OCI-M1 (cell line): ENCODE measurements at regions not wholly inside any gene's neighbourhood (a gene's known extent, or its start where the extent isn't known, plus 50 kb on each side); places are given as distances from the start of the nearest gene placed in this dataset.
"Not testable (repeated sequence)": the region's sequence is repeated elsewhere in the genome, so short reads cannot be mapped to it uniquely, and the experiment has no call there.

Experiments
- DNase-seq: peaks from one replicate; lab custom pipeline; 2025; lab: John Stamatoyannopoulos, UW

DNA sequence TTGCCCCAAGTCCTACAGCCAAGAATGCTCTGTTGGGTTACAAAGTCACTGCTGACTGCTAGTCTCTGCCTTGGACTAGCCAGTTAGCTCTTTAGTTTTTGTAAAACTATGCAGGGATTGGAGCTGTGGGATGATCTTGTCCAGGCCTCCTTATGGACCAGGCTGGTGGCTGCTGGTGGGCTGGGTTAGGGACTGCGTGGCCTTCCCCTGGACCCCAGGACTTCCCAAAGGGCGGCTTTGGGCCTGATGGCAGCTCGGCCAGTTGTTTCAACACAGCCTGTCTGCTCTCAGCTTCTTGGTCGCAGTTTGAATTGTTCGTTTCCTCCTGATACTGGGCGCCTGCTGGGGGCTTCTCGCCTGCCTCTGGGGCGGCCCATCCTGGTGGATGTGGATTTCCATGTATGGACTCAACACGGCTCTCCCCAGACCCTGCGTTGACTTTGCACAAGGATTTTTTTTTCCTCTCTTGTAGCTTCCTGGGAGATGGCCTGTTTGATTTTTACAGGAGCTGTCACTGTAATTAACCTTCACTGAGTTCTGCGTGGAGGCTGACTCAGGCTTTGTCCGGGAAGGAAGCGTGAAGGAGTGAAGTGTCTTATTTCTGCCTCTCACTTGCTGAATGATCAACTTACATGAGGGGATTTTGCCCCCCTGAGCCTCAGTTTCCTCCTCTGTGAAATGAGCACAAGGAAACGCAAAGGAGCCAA, 91.9 kb upstream of the NEURL1B start:
- DNase-seq = no peak

DNA sequence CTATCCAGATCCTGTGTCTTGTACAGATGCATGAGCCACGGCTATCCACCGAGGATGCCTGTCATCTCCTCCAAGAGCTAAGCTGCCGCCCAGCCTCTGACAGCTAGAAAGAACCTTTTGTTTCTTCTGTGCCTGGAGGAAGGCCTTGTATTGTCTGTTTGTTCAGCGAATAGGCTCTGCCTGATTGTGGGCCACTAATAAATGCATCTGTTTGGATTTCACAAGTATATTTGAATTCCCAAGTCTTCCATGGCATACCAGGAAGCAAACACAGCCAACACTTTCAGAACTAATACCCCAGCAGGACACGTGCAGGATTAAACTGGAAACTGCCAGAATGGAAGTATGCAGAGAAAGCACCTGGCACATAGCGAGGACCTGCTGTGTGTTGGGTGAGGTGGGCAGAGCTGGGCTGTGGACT, 92.7 kb upstream of the NEURL1B start:
- DNase-seq = no peak

DNA sequence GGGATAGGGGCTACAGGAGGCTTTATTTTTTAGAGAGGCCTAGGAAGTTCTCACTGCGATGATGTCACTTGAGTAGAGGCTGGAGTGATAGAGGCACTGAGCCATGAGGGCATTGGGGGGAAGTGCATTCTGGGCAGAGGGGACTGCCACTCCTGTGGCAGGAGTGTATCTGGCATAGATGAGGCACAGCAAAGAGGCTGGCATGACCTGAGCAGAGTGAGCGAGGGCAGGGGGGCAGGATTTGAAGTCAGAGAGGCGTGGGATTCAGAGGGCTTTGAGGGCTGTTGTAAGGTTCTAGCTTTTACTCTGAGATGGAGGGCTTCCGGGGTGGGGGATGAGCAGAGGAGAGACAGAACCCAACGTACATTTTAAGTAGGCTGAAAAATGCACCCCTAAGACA, 91.9 kb upstream of the SH3PXD2B start:
- no peak for DNase-seq

DNA sequence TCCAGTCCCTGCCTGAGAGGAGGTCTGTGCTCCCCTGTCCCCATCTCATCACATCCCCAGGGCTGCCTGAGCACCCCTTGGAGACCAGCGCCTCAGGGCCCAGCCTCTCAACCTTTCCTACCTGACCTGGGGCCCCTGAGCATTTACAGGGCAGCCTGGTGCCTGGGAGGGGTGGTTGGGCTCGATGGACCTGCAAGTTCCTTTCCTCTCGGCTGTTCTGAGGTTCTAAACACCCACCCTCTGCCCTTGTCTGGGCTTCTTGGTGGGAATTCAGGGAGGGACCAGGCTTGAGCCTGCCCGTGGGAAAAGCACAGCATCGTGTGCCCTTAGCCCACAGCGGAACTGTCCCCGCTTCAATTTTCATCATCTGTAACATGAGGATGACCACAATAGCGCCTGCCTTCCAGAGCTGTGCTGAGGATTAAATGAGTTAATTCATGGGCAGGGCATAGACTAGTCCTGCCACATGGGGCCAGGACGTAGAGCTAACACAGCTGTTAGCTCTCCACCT, 91.0 kb upstream of the SH3PXD2B start:
- DNase-seq = no peak

DNA sequence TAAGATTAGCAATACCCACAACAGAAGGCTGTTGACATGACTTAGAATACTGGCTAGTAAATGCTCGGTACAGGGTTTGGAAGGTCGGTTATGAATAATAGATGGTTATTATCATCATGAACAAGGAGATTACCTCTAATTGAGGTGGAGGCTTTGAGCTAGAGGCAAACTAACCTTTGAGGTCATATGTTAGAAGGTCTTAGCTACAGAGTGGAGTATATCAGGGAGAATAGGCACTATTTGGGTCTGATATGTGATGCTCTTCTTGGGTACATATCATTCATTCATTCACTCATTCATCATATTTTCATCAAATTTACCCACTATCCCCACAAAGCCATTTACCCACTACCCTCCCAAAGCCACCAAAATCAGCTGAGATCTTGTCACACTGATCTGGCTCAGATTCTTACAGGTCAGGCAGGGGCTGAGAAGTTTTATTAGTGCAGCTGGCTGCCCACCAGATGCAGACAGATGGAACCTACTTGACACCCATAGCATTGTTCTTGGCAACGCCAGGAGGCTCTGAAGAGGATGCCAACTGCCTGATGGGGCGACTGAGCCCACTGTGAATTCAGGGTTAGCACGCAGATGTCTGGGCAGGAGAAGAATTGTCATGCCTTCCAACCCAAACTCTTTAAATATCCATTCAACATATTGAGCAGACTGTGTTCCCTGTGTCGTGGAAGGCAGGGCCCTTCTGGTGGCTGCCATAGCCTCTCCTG, 90.2 kb upstream of the SH3PXD2B start:
- no peak for DNase-seq

DNA sequence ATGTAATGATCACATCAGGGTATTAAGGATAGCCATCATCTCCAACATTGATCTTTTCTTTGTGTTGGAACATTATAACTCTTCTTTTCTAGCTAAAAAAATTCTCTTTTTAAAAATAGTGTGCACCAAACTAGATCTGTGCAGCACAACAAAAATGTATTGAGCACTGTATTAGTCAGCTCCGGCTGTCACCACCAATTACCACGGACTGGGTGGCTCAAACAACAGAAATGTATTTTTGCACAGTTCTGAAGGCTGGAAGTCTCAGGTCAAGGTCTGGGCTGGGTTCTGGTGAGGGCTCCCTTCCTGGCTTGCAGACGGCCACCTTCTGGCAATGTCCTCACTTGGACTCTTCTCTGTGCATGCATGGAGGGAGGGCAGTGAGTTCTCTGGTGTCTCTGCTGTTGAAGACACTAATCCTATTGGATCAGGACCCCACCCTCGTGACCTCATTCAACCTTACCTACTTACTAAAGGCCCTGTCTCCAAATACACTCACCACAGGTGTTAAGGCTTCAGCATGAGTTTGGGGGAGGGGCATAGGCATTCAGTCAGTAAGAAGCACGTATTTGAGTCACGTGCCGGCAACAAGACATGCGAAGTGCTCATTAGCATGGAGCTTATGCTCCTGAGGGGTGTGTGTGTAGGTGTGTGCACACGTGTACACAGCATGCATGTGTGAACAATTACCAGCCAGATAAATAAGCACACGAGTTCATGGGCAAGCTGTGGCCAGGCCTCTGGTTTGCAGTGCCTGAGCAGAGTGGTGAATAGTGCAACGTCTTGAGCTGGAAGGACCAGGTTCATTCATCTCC, 89.4 kb upstream of the SH3PXD2B start:
- no peak for DNase-seq

DNA sequence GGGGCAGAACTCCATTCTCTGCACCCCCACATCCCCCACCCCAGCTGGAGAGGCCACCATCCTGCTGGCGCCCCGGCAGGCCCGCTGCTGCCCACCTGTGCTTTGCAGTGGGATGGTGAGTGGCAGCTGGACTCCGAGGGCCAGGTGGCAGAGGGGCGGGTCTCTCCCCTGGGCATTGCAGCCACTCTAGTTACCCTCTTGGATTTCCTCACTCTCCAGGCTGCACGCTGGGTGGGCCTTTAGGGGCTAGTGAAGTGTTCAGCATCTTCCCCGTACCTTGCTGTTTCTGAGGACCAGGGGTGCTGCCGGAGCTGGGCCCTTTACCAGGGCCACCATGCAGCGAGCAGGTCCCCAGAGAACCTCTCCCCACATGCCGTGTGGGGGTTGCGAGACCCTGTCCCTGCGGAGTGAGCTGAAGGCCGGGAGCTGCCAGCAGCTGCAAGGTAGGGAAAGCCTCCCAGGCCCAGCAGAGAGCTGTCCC, 88.4 kb upstream of the SH3PXD2B start:
- no peak for DNase-seq

DNA sequence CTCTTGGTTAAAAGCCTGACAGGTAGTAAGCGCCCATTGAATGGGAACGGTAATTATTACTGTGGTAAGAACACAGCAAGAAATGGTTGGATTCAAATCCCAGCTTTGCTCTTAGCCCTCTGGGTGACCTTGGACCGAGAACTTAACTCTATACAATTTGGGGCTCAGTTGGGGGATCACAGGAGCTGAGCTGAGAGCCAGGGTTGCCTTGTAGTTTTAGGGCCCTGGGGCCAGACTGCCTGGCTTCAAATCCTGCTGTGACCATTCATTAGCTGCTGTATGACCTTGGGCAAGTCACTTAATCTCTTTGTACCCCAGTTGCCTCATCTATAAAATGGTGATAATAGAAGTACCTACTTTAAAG, 87.4 kb upstream of the SH3PXD2B start:
- no peak for DNase-seq

DNA sequence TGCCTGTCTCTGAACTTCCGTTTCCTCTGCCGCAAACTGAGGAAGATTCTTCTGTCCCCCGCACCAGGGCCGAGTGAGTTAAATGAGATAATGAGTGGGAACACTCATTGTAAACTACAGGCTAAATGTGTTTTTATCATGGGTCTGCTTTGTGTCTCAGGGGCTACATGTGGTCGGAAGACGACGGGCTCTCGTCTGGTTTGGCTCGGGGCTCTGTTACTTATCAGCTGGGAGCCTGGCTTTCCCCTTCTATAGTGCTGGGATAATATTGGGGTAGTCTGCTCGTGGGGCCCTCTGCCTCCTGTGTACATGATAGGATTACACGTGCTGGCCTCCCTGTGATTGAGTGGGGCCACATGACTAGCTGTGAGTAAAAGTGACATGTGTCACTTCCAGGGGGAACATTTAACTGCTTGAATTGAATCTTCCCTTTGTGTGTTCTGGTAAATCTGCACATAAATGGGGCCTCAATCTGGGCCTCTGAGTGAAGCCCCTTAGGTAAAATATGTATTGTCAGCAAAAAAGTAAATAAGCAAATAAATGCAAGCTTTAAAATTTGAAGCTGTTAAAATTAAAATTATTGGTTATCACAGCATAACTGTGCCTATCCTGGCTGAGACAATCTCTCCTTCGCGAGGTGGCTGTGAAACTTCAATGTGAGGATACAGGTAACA, 86.9 kb upstream of the SH3PXD2B start:
- DNase-seq = peak; percentile 18

DNA sequence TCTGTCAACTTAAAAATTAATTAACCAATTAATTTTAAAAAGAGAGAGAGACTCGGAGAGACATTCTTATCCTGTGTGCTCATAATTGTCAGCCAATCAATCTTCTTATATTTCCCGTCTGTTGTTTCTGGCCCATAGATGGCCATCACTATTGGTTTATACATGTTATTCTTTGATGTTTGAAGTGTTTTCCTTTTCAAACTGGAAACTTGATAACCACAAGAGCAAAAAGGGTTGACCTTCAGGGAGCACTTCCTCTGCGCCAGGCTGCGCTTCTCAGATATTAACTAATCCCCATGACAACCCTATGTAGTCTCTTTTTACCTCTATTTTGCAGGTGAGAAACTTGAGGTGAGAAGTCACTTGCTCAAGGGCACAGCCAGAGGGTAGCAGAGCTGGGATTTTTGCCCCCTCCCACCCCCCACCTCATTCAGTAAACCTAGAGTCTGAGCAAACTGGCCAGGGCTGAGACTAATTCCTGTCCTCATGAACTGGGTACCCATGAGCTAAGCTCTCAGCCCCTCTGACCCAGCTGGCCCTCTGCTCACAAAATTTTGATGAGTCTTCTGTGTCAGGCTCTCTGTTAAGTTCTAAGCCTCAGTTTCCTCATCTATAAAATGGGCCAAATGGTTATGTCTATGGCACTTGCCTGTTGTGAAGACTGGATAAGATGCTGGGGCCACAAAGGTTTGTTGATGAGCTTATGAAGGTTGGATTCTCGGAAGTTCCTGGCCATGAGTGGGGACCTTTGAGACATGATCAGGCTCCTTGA, 86.0 kb upstream of the SH3PXD2B start:
- DNase-seq = no peak

DNA sequence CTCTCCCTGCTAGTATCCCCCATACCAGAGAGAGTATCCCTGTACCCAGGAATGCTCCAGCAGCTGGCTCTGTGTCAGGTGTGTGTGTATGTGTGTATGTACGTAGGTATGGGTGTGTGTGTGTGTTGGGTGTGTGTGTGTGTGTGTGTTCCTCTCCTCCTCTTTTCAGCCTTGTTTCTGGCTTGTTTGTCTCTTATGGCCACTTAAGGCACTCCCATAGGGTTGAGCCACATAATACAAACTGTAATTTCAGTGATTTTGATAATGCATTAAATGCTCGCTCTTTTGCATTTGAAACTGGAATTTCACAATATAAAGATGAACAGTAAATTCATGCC, 80.8 kb upstream of the SH3PXD2B start:
- DNase-seq = no peak

DNA sequence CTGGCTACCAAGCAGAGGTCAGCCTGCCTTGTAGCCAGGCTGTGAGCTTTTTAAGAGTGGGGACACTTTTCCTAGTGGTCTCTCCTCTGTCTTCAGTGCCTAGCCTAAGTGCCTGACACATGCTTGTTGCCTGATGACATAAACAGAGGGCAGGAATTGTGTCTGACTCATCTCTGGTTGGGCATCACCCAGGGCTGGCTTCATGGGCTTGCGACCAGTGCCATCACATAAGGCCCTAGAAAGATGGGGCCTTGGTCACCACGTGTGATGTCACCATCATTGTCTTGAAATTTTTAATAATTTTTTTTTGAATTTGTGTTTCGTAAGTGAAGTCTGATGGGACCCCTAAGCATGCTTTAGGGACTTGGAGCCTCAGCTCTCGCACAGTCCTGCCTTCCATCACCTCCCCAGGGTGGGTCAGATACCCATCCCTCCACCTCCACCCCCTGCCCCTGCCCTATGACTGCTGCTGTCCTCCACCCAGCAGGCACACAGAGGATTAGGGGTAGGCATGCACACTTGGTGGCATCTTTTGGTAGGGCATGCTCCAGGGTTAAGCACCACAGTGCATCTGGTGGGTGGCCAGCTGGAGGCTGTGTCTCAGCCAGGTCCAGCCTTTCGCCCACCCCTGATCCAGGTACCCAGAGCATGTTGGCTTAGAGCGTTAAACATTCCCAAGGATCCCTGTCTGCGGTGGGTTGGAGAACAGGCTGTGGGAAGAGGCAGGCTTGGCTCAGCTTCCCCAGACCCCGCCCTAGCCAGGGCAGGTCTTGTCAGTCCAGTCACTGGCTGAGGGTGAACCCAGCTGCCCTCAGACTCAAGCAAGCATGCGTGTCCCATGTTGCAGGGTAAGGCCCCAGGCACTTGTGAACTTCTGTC, 80.1 kb upstream of the SH3PXD2B start:
- DNase-seq = no peak

DNA sequence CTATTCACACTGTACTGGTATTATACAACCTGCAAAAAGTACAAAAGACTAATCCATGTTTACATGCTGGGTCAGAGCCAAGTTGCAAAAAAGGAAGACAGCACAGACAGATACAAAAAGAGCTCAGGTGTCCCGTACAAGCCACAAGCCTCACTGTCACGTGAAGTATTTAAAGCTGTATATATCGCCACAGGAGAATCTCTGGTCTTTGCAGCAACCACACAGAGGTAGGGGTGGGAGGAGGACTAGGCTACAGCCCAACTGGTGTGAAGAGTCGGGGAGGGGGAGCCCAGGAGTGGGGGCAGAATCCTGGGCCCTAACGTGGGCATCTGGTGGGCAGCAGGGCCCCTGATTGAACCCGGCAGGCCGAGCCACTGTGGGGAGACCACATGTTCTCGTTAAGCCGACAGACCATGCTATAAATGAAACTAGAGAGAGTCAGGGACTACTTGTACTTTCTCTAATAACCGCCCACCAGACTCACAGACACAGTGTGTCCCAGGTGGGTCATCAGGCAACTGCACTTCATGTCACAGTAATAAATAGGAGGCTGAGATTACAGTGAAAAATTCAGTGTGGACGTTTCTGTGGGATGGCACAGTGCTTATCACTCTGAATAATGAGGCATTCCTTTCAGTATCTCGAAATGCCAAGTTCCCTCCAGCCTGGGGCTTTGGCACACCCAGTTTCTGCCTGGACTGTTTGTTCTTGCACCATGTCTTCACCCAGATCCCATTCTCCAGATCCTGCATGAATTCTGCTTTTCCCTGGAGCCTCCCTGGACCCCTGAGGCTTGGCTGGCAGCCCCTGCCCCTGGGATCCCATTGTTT, 79.3 kb upstream of the SH3PXD2B start:
- DNase-seq = no peak

DNA sequence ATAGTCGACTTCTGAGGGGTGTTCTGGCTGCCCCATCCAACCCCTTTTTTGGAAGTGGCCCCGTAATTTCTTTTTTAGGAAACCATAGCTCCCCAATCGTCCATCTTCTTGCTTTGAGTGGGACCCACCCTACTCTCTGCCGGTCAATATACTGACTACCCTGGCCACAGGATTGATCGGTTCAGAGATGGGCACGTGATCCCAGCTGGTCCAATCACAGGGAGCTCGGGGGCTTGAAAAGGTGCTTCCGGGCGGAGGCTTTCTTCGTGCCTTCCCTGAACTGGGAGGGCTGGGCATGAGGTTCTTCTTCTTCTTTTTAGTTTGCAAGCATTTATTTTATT, 78.7 kb upstream of the SH3PXD2B start:
- no peak for DNase-seq

DNA sequence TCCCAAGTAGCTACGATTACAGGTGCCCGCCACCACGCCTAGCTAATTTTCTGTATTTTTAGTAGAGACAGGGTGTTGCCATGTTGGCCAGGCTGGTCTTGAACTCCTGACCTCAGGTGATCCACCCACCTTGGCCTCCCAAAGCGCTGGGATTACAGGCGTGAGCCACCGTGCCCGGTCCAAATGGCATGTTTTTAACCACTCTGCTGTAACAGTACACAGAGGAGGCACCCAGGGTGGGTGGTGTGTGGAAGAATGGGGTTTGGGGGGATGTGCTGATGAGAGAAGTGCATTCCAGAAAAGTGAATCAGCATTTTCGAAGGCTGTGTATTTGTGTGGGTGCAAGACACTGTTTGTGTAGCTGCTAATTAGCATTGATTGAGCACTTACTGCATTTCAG, 78.1 kb upstream of the SH3PXD2B start:
- DNase-seq = not testable (repeated sequence)

DNA sequence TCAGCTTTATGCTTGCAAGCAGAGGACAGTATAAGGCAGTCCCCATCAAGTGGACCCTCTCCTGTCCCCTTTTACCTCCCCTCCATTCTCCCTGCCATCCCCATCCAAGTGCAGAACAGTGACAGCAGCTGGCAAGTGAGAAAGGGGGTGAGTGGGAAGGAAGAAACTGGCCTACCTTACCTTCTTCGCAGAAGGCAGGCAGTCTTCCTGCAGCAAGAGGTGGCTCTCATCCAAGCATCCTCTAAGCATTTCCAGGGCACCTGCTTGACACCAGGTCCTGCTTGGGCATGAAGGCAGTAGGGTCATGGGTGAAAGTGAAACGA, 77.3 kb upstream of the SH3PXD2B start:
- no peak for DNase-seq

DNA sequence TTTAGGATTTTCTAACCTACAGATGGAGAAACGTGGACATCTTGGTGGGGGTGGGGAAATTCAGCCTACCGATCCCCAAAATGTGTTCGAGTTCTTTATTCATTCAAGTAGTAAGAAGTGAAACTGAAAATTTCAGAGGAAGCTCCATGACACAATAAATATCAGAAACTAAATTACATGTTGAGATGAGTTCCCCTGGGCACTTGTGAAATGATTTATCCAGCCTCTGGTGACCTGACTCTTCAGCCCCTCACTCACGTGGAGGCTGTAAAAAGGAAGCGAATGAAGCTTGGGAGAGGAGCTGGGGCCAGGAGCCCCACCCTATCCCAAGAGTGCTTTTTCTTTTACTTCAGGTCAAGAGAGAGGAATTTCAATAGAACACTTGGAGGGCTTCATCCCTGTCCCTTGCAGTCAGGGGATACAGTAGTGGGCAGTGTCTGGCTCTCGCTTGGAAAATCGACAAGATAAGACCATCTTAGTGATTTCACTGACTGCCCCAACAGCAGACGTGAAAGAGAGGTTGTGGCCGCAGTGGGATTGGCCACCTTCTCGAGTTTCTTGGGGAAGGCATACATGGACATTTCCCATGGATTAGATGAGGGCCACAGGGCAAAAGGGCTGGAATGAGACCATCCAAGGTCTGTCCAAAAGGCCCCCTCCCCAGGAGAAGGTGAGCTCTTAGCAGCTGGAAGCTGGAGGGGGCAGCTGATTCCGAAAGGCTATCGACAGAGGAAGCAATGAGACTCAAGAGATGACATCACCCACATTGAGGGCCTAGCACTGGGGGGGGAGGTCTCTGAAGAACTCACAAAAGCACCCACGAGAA, 76.8 kb upstream of the SH3PXD2B start:
- no peak for DNase-seq

DNA sequence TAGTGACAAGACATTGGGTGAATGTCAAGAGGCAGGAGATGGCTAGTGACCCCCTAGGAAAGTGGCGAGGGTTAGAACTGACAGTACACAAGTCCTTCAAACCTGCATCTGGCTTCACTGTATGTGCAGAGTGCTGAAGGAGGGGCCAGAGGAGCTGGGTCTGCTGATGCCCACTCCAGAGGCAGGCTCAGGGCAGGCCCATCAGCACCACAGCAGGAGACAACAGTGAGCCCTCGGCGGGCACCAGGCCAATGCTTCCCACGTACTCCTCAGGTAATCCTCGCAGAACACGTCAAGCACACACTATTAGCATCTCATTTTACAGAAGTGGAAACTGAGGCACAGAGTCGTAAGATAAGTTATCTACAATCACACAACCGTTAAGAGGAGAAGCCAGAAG, 76.1 kb upstream of the SH3PXD2B start:
- no peak for DNase-seq

DNA sequence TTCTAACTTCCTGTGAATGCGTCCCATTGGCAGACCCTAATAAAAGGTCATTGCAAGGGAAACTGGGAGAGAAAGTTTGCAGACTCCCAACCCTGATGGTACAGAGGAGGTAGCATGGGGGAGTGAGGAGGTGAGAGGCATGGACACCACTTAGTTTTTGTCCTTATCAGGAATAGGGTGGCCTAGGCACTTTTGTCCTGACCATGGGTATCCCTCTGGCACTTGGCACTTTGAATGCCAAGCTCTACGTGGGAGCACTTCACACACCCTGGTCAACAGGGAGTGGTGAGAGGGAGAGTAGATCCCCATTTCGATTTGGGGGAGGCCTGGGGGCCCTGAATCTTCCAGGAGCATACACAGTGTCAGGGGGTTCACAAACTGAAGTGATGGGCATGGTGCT, 75.6 kb upstream of the SH3PXD2B start:
- no peak for DNase-seq
